Medulla oblongata (tissue), 1 donor: ENCODE measurements at regions not wholly inside any gene's neighbourhood (a gene's known extent, or its start where the extent isn't known, plus 50 kb on each side); places are given as distances from the start of the nearest gene placed in this dataset.

ENCODE experiments used
- DNase-seq: peaks from one replicate; pipeline ENCODE4 v3.0.0-alpha.2; 2015; ENCODE audit errors: extremely low spot score

DNA sequence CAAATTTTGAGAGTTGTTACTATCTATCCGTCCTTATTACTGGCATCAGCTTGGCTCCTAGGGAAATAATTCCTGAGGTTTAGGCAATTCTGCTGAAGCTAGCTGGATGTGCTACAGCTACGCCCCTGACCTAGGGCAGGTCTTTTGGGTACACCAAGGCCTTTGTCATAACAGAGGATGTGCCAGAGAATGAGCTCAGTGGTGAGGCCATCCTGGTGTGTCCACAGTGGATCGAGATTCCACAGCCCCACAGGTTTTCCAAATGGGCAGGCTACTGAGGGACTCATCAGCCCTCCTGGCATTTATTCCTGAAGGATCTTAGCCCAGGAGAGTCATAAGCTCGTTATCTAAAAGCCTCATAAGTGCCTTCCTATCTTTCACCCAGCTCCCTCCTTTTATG lies 475.2 kb upstream of the USP24 start:
- no peak for DNase-seq

DNA sequence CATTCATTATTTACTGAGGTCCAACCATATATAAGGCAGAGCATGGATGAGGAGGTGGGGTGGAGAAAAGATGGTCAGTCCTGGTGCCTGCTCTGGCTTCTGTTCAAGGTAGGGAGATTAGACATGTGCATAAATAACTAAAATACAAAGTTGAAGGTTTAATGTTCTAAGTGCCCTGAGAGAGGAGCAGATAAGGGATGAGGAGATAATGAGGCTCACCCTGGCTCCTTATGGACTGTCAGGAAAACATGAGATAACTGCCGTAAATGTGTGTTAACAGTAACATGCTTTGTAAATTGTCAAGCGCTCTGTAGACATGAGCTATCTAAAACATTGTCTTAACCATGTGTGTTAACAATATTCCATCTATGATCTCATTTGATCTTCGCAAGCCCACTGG lies 474.6 kb upstream of the USP24 start:
- no peak for DNase-seq

- DNase-seq: no peak
Measured at GRCh38 chr1:55685560-55685959, 470.4 kb upstream of the USP24 start.

DNA sequence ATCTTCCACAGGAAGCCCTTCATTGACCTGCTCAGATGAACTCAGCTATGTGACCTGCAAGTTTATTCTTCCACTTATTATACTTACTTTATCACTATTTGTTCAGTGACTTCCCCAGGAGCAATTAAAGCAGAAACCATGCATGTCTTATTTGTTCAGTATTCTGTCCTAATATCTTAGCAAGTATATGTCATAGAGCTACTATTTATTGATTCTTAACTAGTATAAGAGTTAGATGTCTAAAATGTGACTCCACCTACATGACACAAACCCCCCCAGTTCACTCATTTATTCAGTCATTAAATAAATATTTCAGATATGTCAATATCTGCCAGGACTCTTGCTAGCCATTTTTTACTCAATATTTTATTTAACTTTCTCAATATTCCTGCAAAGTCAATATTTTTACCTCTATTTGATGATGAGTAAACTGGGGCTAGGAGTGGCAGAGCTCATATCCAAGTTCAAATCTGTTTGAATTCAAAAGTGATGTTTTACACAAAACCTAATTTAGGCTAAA lies 469.0 kb upstream of the USP24 start:
- DNase-seq: no peak

DNA sequence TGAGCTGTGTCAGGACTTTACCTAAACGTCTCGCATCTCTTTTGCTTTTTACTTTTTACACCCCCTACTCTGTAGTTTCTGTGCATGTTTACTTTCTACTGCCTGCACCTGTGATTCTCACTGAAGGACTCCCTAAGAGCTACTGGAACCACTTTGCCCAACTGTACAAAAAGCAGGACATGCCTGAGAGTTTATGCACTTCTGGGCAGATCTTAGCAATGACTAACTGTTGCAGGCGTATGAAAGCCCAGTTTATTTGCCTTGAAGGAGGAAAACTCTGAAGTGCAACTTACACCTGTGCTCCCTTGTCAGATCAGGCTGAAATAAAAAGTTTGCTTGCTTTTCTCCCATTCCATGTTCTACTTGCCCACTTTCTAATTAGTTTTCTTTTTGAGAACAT lies 467.0 kb upstream of the USP24 start:
- no peak for DNase-seq

DNA sequence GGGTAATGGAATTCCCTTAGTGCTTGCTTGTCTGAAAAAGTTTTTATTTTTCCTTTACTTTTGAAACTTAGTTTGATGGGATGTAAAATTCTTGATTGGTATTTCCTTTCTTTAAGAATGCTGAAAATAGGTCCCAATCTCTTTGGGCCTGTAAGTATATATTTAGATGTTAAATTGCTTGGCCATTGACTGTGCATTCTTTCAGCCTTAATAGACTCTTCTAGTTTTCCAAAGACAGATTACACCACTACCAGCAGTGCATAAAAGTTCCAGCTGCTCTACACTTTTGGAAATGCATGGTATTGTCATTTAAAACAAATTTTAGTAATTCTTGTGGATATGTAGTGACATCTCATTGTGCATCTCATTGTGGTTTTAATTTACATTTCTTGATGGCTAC lies 464.8 kb upstream of the USP24 start:
- DNase-seq: no peak

- no peak for DNase-seq
Measured at GRCh38 chr1:55673416-55673815, 458.3 kb upstream of the USP24 start.

- peak; percentile 57 for DNase-seq
Measured at GRCh38 chr1:55670331-55671082, 455.3 kb upstream of the USP24 start.

DNA sequence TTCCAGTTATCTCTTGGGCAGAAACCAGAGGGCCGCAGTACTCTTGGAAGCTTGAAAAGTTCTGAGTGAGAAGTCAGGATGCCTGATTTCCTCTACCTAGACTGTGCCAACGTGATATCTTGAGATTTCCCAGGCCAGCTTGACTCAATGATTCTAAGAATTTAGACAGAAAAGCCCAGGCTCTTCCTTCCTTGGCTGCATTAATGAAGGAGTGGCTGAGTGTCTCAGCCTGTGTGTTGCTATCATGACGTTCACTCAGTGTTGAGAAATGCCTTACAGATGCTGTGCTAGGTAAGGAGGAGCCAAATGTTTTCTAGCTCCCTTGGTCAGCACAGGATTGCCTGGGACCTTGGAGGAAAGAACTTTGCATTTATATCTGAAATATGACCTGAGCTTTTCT lies 454.1 kb upstream of the USP24 start:
- DNase-seq: no peak

DNA sequence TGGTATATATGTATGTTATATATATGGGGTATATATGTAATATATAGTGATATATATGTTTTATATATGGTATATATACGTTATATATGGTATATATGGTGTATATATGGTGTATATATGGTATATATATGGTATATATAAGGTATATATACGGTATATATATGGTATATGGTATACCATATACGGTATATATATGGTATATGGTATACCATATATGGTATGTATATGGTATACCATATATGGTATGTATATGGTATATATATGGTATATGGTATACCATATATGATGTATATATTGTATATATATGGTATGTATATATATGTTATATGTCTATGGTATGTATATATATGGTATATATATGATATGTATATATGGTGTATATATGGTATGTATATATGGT lies 447.7 kb upstream of the USP24 start:
- DNase-seq: no peak

- DNase-seq: no peak
Measured at GRCh38 chr1:55658917-55659316, 443.8 kb upstream of the USP24 start.

- peak; percentile 23 for DNase-seq
Measured at GRCh38 chr1:55654750-55655149, 439.6 kb upstream of the USP24 start.

DNA sequence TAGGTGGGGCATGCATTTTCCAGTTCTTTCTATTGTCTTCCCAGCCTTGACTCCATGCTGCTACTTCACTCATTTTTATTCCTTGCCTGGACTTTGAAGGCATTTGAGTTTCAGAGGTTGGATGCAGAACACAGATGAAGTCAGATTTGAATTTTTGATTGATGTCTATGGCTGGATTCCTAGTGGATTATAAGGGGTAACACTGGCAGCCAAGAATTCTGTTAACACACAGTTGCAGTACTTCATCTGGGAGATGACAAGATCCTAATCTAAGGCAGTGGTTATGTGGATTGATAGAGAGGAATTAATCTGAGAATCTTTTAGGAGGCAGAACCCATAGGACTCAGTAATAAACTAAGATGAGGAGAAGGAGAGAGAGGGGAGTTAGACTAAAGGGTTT lies 439.0 kb upstream of the USP24 start:
- DNase-seq: no peak

DNA sequence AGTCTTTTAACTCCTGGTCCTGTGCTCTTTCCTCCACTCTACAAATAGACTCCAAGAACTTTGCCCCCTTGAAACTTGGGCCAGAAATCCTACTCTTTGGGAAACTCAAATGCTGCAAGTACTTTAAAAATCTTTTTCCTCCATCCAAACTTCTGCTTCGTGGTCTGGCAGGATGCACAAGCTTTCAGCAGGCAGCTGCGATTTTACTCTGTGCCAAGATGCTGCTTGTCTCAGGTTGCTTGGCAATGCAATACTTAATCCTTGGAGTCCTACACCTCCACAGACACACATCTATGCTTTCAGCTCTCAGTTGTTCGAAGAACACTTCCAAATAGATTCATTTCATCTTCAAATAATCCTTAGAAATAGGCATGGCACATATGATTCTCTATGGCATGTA lies 435.3 kb upstream of the USP24 start:
- DNase-seq: peak; percentile 47

GRCh38 chr1:55646181-55646580 lies 431.0 kb upstream of the USP24 start:
- DNase-seq: no peak

GRCh38 chr1:55645270-55645669 lies 430.1 kb upstream of the USP24 start:
- no peak for DNase-seq

DNA sequence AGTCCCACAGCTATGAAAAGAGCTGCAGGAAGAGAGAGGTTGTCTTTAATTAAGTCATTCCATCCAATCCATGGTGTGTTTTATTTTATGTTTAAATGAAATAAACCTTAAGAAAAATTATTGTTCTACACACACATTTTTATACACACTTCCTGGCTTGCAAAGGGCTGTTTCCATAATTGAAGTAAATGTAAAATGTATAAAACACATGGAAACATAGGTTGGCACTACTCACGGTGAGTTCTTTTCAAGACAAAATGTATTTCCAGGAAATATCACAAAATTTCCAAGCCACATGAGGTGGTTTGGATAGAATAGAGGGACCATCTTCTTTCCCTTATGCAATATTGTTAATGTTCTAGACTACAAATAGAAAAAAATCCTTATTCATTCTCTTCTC lies 426.8 kb upstream of the USP24 start:
- DNase-seq: no peak

GRCh38 chr1:55640708-55641473 lies 425.7 kb upstream of the USP24 start:
- peak; percentile 78 for DNase-seq

- no peak for DNase-seq
Measured at GRCh38 chr1:55639526-55639925, 424.4 kb upstream of the USP24 start.

DNA sequence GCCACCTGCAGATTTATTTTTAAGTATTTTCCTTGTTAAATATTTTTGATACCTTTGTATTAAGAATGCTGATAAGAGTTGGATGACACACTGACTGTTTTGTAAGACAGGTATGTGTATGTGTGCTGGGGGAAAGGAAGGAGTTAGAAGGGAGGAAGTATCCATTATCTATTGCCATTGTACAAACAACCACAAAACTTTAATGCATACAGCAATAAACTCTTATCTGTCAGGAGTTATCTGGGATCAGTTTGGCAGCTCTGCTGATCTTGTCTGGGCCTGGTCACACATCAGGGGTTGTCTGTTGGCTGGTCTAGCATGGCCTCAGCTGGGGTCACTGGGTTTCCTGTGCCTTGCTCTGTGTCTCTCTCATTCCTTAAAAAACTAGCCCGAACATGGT lies 423.9 kb upstream of the USP24 start:
- no peak for DNase-seq

- no peak for DNase-seq
Measured at GRCh38 chr1:55636696-55637095, 421.5 kb upstream of the USP24 start.

GRCh38 chr1:55635856-55636255 lies 420.7 kb upstream of the USP24 start:
- no peak for DNase-seq

DNA sequence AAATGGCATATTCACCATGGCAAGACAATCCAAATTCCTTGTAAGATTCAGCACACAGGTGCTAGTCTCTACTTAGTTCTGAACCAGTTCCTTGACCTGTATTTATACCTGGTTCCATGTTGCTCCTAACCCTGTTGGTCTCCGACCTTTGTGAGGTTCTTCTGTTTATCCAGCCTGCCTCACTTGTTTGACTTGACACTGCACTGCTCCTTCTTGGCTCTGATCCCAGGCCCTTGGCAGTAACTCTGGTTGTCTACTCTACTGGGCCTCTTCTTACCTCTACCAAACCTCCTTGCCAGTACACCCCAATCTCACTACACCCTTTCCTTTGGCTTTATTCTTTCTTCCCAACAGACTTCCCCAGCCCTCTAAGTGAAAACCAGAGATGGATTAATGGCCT lies 419.4 kb upstream of the USP24 start:
- no peak for DNase-seq
